PC-9 (cell line): ENCODE measurements at regions not wholly inside any gene's neighbourhood (a gene's known extent, or its start where the extent isn't known, plus 50 kb on each side); places are given as distances from the start of the nearest gene placed in this dataset.

ENCODE experiments used
- CTCF ChIP-seq: fragments of 200-600 bp; sonication (generic); conservative IDR thresholded peaks from 2 replicates; pipeline ENCODE4 v1.6.1; 2017; ENCODE audit warnings: mixed run types, antibody characterized with exemption, mild to moderate bottlenecking, moderate library complexity
- EZH2 ChIP-seq: fragments of 200-600 bp; sonication (generic); IDR thresholded peaks from 2 replicates; pipeline ENCODE4 v1.8.0; 2017; ENCODE audit warnings: antibody characterized with exemption, low read depth

- TF ChIP-seq CTCF (no peak), EZH2 (no peak)
These were observed 88.9 kb upstream of the TRIO start for GRCh38 chr5:14054111-14054854.
